AG04449 (cell line): ENCODE measurements at regions not wholly inside any gene's neighbourhood (a gene's known extent, or its start where the extent isn't known, plus 50 kb on each side); places are given as distances from the start of the nearest gene placed in this dataset.

Source experiments
- CTCF ChIA-PET: fragments of 350-600 bp; formaldehyde crosslinking; extraction: SDS; loops from one replicate; lab custom pipeline; 2021; ENCODE audit warnings: antibody characterized with exemption; lab: Yijun Ruan, JAX
- POLR2A ChIA-PET: fragments of 400-600, 350-600 bp; formaldehyde crosslinking; extraction: SDS; loops from one replicate; lab custom pipeline; 2020; ENCODE audit warnings: antibody characterized with exemption, inconsistent platforms; lab: Yijun Ruan, JAX
- DNase-seq: peaks from one replicate; pipeline ENCODE4 v3.0.0-alpha.2; 2010; ENCODE audit warnings: low read depth, low spot score
- H3K4me3 ChIP-seq: 2 replicates; pipeline ENCODE4 v1.5.1; 2011; ENCODE audit warnings: low read depth, mild to moderate bottlenecking, control low read depth, low read length
- TF ChIP-seq, protein P1 (sequence below): IDR thresholded peaks from one replicate; pipeline ENCODE4 v1.5.1; 2011; ENCODE audit warnings: mild to moderate bottlenecking, moderate library complexity, low read length, control low read depth, inconsistent platforms; ENCODE audit not compliant: insufficient read depth; ENCODE audit errors: missing control alignments

DNA sequence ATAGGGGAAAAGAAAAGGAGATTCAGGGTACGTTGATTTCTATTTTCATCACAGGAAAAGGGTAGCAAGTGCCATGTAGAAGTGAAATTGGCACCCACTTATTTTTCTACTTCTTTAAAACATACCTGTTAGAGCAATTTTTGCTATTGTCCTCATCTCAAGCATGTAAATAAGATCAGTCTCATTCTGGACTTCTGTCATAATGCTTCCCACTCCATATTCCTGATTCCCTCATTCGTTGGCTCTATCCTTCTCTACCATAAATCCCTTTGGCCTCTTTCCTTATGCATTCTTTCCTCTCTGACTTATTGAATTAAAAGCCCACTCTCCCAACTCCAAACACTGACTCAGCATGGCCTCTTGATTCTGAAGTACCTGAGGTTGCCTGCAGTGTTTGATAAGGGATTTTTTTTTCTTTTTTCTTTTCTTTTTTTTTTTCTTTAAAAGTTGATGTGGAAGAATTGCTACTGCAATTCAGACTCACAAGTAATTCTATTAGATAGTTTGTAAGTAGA is 465.7 kb downstream of the SLITRK6 start:
- no peak for DNase-seq
- TF ChIP-seq, protein P1, sequence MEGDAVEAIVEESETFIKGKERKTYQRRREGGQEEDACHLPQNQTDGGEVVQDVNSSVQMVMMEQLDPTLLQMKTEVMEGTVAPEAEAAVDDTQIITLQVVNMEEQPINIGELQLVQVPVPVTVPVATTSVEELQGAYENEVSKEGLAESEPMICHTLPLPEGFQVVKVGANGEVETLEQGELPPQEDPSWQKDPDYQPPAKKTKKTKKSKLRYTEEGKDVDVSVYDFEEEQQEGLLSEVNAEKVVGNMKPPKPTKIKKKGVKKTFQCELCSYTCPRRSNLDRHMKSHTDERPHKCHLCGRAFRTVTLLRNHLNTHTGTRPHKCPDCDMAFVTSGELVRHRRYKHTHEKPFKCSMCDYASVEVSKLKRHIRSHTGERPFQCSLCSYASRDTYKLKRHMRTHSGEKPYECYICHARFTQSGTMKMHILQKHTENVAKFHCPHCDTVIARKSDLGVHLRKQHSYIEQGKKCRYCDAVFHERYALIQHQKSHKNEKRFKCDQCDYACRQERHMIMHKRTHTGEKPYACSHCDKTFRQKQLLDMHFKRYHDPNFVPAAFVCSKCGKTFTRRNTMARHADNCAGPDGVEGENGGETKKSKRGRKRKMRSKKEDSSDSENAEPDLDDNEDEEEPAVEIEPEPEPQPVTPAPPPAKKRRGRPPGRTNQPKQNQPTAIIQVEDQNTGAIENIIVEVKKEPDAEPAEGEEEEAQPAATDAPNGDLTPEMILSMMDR: no peak
- no peak overlapping the region for H3K4me3 ChIP-seq
- ChIA-PET POLR2A (no interaction called here), CTCF (no interaction called here)

DNA sequence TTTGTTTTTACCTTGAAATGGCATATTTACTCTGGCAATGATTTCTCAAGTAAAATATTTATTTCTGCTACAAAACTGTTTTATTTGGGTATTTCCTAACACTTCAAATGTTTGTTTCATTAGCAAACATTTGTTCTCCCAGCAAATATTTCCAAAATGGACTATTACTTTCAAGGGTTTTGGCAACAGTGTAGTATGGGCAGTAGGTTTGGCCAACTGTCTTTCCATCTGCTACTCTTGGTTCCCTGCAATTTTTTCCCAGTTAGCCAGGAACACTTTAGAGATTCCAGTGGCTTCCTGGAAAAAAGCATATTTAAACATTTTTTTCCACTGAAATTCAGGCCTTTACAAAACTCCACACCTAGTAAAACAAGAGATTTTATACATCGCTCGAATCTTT is 466.6 kb downstream of the SLITRK6 start:
- ChIA-PET POLR2A (no interaction called here), CTCF (no interaction called here)
- TF ChIP-seq, protein P1: no peak
- DNase-seq: no peak
- H3K4me3 ChIP-seq: no peak overlapping the region

DNA sequence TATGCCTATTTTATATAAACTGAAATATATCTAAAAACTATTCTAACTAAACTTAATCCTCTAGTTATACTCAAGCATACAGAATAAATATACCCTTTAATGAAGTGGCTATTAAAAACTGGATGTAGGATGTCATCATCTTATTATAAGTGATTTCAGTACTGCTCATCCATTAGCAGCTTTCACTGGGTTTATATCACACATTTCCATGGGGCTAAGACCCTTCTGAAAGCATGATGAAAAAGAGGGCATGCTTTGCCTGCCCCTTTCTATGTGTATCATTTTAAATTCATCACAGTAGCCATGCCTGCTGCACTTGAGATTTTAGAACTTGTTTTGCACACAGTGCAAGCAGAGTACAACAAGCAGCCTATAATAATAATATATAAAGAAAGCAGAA is 477.5 kb downstream of the SLITRK6 start:
- ChIA-PET POLR2A (no interaction called here), CTCF (no interaction called here)
- TF ChIP-seq, protein P1: no peak
- DNase-seq: no peak
- H3K4me3 ChIP-seq: no peak overlapping the region

DNA sequence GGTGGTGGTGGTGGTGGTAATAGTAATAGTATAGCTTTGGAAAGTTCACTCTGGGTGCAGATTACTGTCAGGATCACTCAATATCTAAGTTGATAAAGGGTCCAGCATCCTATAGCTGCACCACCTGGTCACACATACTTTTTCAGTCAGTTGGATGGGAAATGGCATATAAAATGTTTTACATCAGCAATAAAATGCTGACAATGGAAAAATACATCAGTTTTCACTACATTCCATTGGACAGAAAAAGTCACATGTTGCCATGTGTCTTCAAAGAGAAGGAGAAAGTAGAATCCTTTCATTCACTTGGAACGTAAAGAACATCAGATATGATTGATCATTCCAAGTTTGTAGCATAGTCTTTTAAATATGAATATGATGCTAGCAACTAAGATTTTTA is 481.4 kb downstream of the SLITRK6 start:
- H3K4me3 ChIP-seq: no peak overlapping the region
- TF ChIP-seq, protein P1: no peak
- ChIA-PET POLR2A (no interaction called here), CTCF (no interaction called here)
- DNase-seq: no peak

DNA sequence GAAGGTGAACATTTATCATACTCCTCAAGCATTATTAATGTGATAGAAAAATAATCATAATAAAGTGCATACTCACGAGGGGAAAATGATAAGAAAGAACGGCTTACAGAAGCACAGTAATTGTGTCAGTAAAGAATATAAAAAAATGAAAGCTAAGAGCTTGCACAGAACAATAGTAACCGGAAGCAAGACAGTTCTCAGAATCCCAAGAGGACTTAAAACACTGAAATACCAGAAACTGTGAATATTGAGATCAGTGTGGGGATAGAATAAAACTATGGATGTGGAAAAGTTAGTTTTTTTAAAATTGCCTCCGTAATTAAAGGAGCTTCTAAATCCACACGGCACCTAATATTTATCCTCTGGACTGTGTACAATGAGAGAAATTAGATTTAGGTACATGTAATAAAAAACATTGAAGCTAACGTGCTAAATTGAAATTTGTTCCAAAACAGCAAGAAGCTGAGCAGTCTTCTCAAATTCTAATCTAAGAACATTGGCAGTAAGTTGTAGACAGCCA is 482.7 kb downstream of the SLITRK6 start:
- POLR2A ChIA-PET: no interaction called here
- CTCF ChIA-PET: no interaction called here
- no peak for DNase-seq
- TF ChIP-seq, protein P1: no peak
- no peak overlapping the region for H3K4me3 ChIP-seq

DNA sequence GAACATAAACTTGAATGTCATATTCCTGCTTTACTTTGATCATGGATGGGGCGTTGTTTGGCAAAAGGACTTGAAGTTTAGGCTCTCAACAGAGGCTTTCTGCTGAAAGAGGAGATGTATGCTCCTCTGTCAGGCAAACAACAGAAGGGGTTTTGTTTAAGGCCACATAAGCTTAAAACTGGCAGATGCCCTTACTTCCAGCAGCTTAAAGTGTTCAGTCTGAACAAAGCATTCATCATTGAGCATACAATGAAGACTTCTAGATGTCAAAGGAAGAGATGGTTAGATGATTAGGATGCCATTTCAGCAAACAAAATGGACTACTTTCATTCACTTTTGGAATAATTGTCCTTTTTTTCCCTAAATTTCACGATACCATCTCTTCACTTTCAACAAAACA is 484.5 kb downstream of the SLITRK6 start:
- TF ChIP-seq, protein P1: no peak
- no peak overlapping the region for H3K4me3 ChIP-seq
- CTCF ChIA-PET: no interaction called here
- DNase-seq: no peak
- POLR2A ChIA-PET: no interaction called here
